Coronary artery (tissue), 2 donors: ENCODE measurements at regions not wholly inside any gene's neighbourhood (a gene's known extent, or its start where the extent isn't known, plus 50 kb on each side); places are given as distances from the start of the nearest gene placed in this dataset.

Source experiments
- DNase-seq: peaks from one replicate; pipeline ENCODE4 v3.0.0-alpha.2; 2017; ENCODE audit warnings: low spot score
- H3K27ac ChIP-seq, 2 donors: fragments of 200-600 bp; sonication (generic); one replicate each; pipeline ENCODE4 v1.5.1; 2016 to 2019
- H3K4me3 ChIP-seq: fragments of 200-600 bp; sonication (generic); 2 replicates; pipeline ENCODE4 v1.5.1; 2016; ENCODE audit warnings: mild to moderate bottlenecking, moderate library complexity
- TF ChIP-seq, protein P1 (sequence below): fragments of 200-600 bp; sonication (generic); IDR thresholded peaks from one replicate; pipeline ENCODE4 v1.5.1; 2019; ENCODE audit warnings: antibody characterized with exemption

GRCh38 chr16:80060470-80060869, 459.9 kb upstream of the MAF start:
- H3K4me3 ChIP-seq = no peak overlapping the region
- DNase-seq = no peak
- no peak overlapping the region for H3K27ac ChIP-seq
- TF ChIP-seq, protein P1, sequence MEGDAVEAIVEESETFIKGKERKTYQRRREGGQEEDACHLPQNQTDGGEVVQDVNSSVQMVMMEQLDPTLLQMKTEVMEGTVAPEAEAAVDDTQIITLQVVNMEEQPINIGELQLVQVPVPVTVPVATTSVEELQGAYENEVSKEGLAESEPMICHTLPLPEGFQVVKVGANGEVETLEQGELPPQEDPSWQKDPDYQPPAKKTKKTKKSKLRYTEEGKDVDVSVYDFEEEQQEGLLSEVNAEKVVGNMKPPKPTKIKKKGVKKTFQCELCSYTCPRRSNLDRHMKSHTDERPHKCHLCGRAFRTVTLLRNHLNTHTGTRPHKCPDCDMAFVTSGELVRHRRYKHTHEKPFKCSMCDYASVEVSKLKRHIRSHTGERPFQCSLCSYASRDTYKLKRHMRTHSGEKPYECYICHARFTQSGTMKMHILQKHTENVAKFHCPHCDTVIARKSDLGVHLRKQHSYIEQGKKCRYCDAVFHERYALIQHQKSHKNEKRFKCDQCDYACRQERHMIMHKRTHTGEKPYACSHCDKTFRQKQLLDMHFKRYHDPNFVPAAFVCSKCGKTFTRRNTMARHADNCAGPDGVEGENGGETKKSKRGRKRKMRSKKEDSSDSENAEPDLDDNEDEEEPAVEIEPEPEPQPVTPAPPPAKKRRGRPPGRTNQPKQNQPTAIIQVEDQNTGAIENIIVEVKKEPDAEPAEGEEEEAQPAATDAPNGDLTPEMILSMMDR = no peak

GRCh38 chr16:80059836-80060235, 459.3 kb upstream of the MAF start:
- H3K4me3 ChIP-seq = no peak overlapping the region
- TF ChIP-seq, protein P1 = no peak
- DNase-seq = no peak
- no peak overlapping the region for H3K27ac ChIP-seq

DNA sequence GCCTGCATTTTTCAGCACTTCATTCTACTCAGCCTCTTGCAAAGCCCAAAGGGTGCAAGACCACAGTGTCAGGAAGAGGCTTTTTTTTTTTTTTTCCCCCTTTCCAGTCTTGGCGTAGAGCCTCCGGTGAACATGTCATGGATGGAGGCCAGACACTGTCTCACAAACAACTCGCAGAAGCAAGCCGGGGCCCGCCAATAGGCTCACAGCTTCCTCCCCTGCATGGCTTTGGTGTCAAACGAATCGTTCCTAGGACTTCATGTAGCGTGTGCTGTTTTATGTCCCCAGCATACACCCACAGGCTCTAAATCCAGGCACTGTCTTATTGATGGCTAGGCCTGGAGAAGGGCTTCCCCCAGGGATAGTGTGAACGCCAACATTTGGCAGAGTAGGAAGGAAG, 457.7 kb upstream of the MAF start:
- Histone ChIP-seq H3K27ac (peak overlapping the region in 1 of 2 donors; percentile 14), H3K4me3 (no peak overlapping the region)
- no peak for DNase-seq
- TF ChIP-seq, protein P1 = no peak

GRCh38 chr16:80056324-80056723, 455.8 kb upstream of the MAF start:
- Histone ChIP-seq H3K4me3 (no peak overlapping the region), H3K27ac (no peak overlapping the region)
- no peak for DNase-seq
- TF ChIP-seq, protein P1 = no peak

GRCh38 chr16:80055831-80056230, 455.3 kb upstream of the MAF start:
- Histone ChIP-seq H3K27ac (no peak overlapping the region), H3K4me3 (no peak overlapping the region)
- TF ChIP-seq, protein P1 = no peak
- no peak for DNase-seq

DNA sequence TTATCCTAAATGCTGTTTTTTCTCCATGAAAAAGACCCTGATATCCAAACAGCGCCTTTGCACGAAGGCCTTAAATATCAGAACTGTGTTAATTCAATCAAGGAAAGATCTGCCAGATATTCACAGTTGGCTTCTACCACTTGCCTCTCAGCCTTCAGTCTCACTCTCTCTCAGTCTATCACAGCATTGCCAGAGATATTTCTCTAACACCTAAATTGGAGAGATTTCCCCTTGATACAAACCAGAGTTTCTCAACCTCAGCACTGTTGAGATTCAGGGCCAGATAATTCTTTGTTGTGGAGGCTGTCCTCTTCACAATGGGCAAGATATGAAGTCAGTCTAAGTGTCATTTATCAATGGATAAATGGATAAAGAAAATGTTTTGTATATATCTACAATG, 454.1 kb upstream of the MAF start:
- TF ChIP-seq, protein P1 = no peak
- no peak overlapping the region for H3K27ac ChIP-seq

DNA sequence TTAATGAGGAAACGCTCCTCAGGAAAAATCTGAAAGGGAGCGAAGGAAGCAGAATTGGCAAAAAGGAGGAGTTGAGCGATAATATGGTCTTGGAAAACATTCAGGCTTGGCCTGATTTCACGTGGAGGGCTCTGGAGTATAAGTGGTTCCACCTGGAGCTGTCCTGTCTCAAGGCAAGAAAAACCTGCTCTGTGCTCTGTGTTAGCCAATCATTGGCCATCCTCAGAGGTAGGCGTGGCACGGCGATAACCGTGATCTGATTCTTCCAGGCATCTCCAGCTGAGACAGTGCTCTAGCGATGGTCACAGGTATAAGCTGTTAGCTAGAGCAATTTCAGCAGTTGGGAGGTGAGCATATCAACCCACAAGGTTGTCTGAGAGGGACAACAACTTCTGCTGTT, 450.5 kb upstream of the MAF start:
- DNase-seq = no peak
- no peak overlapping the region for H3K27ac ChIP-seq
- TF ChIP-seq, protein P1 = no peak
- no peak overlapping the region for H3K4me3 ChIP-seq

More for the DNA sequence above, 454.1 kb upstream of the MAF start:
- DNase-seq = no peak
- no peak overlapping the region for H3K4me3 ChIP-seq
